ENCODE measurements at regions not wholly inside any gene's neighbourhood (a gene's known extent, or its start where the extent isn't known, plus 50 kb on each side); places are given as distances from the start of the nearest gene placed in this dataset.

DNA sequence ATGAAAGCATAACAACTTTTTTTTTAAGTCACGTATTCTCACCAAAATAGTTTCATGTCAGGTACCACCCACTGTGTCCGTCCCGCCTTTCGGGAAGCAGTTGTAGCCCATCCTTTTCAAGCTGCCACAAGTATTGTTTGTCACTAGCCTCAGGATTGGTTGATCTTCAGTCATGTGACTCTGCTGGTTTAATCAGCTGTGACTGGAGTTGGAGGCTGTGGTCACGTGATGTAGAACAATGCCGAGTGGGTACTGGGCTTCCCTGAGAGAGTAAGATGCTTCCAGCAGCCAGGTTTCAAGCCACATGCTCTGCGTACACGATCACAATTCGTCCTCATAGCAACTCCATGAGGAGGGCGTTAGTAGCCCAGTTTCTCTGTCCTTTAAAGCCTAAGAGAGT lies 83.0 kb upstream of the WSCD2 start (continued):
- TF ChIP-seq MGA (IDR thresholded peaks at IDR 0.05) = peak; percentile 33; the same call in 1 of the 2 replicates
- peak; percentile 97 for TF ChIP-seq TOE1 (IDR thresholded peaks at IDR 0.05; ENCODE audit: borderline replicate concordance)
- no peak for TF ChIP-seq TOE1 (CRISPR knock-in tag; IDR thresholded peaks at IDR 0.05; ENCODE audit: borderline replicate concordance, low read depth)
- no peak for TF ChIP-seq IFI16 (CRISPR knock-in tag; IDR thresholded peaks at IDR 0.05)
- no peak for TF ChIP-seq ZNF253 (CRISPR knock-in tag; conservative IDR thresholded peaks at IDR 0.05)
- TF ChIP-seq DNMT1 (IDR thresholded peaks at IDR 0.05) = no peak
- no peak for TF ChIP-seq ZBTB43 (CRISPR knock-in tag; IDR thresholded peaks at IDR 0.05)
- TF ChIP-seq, protein P1, sequence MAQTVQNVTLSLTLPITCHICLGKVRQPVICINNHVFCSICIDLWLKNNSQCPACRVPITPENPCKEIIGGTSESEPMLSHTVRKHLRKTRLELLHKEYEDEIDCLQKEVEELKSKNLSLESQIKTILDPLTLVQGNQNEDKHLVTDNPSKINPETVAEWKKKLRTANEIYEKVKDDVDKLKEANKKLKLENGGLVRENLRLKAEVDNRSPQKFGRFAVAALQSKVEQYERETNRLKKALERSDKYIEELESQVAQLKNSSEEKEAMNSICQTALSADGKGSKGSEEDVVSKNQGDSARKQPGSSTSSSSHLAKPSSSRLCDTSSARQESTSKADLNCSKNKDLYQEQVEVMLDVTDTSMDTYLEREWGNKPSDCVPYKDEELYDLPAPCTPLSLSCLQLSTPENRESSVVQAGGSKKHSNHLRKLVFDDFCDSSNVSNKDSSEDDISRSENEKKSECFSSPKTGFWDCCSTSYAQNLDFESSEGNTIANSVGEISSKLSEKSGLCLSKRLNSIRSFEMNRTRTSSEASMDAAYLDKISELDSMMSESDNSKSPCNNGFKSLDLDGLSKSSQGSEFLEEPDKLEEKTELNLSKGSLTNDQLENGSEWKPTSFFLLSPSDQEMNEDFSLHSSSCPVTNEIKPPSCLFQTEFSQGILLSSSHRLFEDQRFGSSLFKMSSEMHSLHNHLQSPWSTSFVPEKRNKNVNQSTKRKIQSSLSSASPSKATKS (CRISPR knock-in tag; IDR thresholded peaks at IDR 0.05) = no peak
- TF ChIP-seq PHF20 (IDR thresholded peaks at IDR 0.05; ENCODE audit: partially characterized antibody) = no peak
- no peak for TF ChIP-seq ZHX1 (conservative IDR thresholded peaks at IDR 0.05; ENCODE audit: low read length)

Measured in K562 (cell line).